ENCODE measurements at regions not wholly inside any gene's neighbourhood (a gene's known extent, or its start where the extent isn't known, plus 50 kb on each side); places are given as distances from the start of the nearest gene placed in this dataset.

DNA sequence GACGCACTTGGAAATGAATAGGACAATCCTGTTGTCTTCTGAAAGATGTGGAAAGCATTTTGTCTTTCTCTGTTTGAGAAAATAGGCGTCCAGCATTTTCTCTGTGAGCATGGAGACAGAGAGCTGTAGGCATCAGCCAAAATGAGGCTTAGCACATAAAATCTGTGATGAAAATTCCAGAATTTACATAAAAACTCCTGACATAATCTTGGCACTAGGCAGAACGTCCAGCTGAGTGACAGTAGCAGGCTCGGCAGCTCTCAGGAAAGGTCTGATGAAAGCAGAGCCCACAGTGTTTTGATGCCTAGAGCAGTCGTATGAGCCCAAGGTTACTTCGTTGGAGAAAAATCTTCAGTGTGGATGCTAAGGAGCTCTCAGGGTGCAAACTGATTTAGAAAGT, 543.3 kb upstream of the MAP3K7 start:
- no peak overlapping the region for H3K9ac ChIP-seq (ENCODE audit: control insufficient read depth, extremely low read depth, insufficient read depth, low read length)
- no peaks in the 10 kb centered on the region for H3K27me3 ChIP-seq (ENCODE audit: control insufficient read depth, extremely low read depth, insufficient read depth, low read length)
- no peaks in the 10 kb centered on the region for H4K20me1 ChIP-seq (ENCODE audit: control insufficient read depth, extremely low read depth, insufficient read depth, low read length)
- H3K4me3 ChIP-seq (ENCODE audit: control insufficient read depth in 2 of 3, extremely low read depth in 1 of 3, insufficient read depth in 2 of 3, low read depth in 1 of 3, low read length in 3 of 3): no peak overlapping the region
- no peak overlapping the region for H3K27ac ChIP-seq (ENCODE audit: control insufficient read depth, insufficient read depth, low read length)
- H3K9me3 ChIP-seq (ENCODE audit: control insufficient read depth, low read depth, low read length): no peaks in the 10 kb centered on the region
- TF ChIP-seq EZH2 (IDR thresholded peaks at IDR 0.05; ENCODE audit: low read length): no peak
- TF ChIP-seq, protein P1, sequence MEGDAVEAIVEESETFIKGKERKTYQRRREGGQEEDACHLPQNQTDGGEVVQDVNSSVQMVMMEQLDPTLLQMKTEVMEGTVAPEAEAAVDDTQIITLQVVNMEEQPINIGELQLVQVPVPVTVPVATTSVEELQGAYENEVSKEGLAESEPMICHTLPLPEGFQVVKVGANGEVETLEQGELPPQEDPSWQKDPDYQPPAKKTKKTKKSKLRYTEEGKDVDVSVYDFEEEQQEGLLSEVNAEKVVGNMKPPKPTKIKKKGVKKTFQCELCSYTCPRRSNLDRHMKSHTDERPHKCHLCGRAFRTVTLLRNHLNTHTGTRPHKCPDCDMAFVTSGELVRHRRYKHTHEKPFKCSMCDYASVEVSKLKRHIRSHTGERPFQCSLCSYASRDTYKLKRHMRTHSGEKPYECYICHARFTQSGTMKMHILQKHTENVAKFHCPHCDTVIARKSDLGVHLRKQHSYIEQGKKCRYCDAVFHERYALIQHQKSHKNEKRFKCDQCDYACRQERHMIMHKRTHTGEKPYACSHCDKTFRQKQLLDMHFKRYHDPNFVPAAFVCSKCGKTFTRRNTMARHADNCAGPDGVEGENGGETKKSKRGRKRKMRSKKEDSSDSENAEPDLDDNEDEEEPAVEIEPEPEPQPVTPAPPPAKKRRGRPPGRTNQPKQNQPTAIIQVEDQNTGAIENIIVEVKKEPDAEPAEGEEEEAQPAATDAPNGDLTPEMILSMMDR (optimal IDR thresholded peaks at IDR 0.05 in 1 of 3, IDR thresholded peaks at IDR 0.05 in 1 of 3, conservative IDR thresholded peaks at IDR 0.05 in 1 of 3; ENCODE audit: extremely low read depth in 1 of 3, insufficient read depth in 2 of 3, low read length in 3 of 3): no peak
- DNase-seq (ENCODE audit: low read depth, low spot score) (no peak), FAIRE-seq (no peak)
- H3K79me2 ChIP-seq (ENCODE audit: control insufficient read depth, insufficient read depth, low read length): no peaks in the 10 kb centered on the region
- H2AFZ ChIP-seq (ENCODE audit: control insufficient read depth, low read length): no peak overlapping the region
- dilution Hi-C loops (cut with MboI; ENCODE audit: extremely low pct_ligation_motif_present, low sequenced_read_pairs): no loop called here
- no peaks in the 10 kb centered on the region for H3K4me1 ChIP-seq (ENCODE audit: control insufficient read depth, extremely low read depth, insufficient read depth, low read length)
- no peak overlapping the region for H3K4me2 ChIP-seq (ENCODE audit: control insufficient read depth, extremely low read depth, insufficient read depth, low read depth, low read length)
- no peaks in the 10 kb centered on the region for H3K9me1 ChIP-seq (ENCODE audit: control insufficient read depth, extremely low read depth, insufficient read depth, low read length)
- H3K36me3 ChIP-seq (ENCODE audit: control insufficient read depth in 2 of 2, extremely low read depth in 1 of 2, insufficient read depth in 2 of 2, low read length in 2 of 2): no peaks in the 10 kb centered on the region

DNA sequence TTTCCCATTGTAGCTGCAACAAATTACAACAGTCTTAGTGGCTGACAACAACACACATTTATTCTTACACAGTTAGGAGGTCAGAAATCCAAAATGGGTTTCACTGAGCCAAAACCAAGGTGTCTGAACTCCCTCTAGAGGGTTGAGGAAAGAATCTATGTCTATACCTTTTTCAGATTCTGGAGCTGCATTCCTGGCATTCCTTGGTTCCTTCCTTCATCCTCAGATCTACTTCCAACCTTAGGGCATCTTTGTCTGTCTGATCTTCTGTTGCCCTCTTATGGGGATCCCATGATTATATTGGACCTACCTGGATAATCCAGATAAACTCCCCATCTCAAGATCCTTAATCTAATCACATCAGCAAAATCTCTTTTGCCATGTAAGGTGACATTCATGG, 540.9 kb upstream of the MAP3K7 start:
- Histone ChIP-seq H3K9me3 (ENCODE audit: control insufficient read depth, low read depth, low read length) (no peaks in the 10 kb centered on the region), H3K27ac (ENCODE audit: control insufficient read depth, insufficient read depth, low read length) (no peak overlapping the region), H3K4me1 (ENCODE audit: control insufficient read depth, extremely low read depth, insufficient read depth, low read length) (no peaks in the 10 kb centered on the region), H4K20me1 (ENCODE audit: control insufficient read depth, extremely low read depth, insufficient read depth, low read length) (no peaks in the 10 kb centered on the region), H3K4me3 (ENCODE audit: control insufficient read depth in 2 of 3, extremely low read depth in 1 of 3, insufficient read depth in 2 of 3, low read depth in 1 of 3, low read length in 3 of 3) (no peak overlapping the region), H3K9me1 (ENCODE audit: control insufficient read depth, extremely low read depth, insufficient read depth, low read length) (no peaks in the 10 kb centered on the region), H3K4me2 (ENCODE audit: control insufficient read depth, extremely low read depth, insufficient read depth, low read depth, low read length) (no peak overlapping the region), H2AFZ (ENCODE audit: control insufficient read depth, low read length) (no peak overlapping the region), H3K27me3 (ENCODE audit: control insufficient read depth, extremely low read depth, insufficient read depth, low read length) (no peaks in the 10 kb centered on the region), H3K9ac (ENCODE audit: control insufficient read depth, extremely low read depth, insufficient read depth, low read length) (no peak overlapping the region), H3K79me2 (ENCODE audit: control insufficient read depth, insufficient read depth, low read length) (no peaks in the 10 kb centered on the region), H3K36me3 (ENCODE audit: control insufficient read depth in 2 of 2, extremely low read depth in 1 of 2, insufficient read depth in 2 of 2, low read length in 2 of 2) (no peaks in the 10 kb centered on the region)
- dilution Hi-C loops (cut with MboI; ENCODE audit: extremely low pct_ligation_motif_present, low sequenced_read_pairs): no loop called here
- DNase-seq (ENCODE audit: low read depth, low spot score) (no peak), FAIRE-seq (no peak)
- TF ChIP-seq, protein P1 (optimal IDR thresholded peaks at IDR 0.05 in 1 of 3, IDR thresholded peaks at IDR 0.05 in 1 of 3, conservative IDR thresholded peaks at IDR 0.05 in 1 of 3; ENCODE audit: extremely low read depth in 1 of 3, insufficient read depth in 2 of 3, low read length in 3 of 3): no peak
- TF ChIP-seq EZH2 (IDR thresholded peaks at IDR 0.05; ENCODE audit: low read length): no peak

Measured in keratinocyte (primary cell).